CD4-positive, alpha-beta T cell treated with Interleukin-15 for 4 hours (primary cell): ENCODE measurements at regions not wholly inside any gene's neighbourhood (a gene's known extent, or its start where the extent isn't known, plus 50 kb on each side); places are given as distances from the start of the nearest gene placed in this dataset.
"Not testable (repeated sequence)": the region's sequence is repeated elsewhere in the genome, so short reads cannot be mapped to it uniquely, and the experiment has no call there.

Experiments
- DNase-seq: peaks from one replicate; pipeline ENCODE4 v3.0.0-alpha.2; 2020; ENCODE audit warnings: low spot score

DNA sequence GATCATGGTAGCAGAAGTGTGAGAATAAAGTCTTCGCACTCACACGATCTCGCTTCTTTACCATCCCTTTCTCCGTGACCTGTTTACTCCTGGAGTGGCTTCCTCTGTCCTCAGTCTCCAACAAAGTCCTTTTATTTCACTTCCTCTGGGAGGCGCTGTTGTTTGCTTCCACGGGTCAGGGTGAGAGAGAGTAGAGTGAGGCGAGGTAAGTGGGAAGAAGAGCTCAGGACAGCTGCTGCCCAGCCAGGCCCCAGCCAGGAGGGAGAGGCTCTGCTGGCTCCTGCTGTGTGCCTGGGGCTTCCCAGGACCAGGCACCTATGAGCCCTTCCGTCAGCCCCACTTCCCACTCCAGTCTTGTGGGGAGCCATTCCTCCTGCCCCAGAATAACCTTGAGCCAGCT lies 242.1 kb downstream of the FGF9 start:
- no peak for DNase-seq

DNA sequence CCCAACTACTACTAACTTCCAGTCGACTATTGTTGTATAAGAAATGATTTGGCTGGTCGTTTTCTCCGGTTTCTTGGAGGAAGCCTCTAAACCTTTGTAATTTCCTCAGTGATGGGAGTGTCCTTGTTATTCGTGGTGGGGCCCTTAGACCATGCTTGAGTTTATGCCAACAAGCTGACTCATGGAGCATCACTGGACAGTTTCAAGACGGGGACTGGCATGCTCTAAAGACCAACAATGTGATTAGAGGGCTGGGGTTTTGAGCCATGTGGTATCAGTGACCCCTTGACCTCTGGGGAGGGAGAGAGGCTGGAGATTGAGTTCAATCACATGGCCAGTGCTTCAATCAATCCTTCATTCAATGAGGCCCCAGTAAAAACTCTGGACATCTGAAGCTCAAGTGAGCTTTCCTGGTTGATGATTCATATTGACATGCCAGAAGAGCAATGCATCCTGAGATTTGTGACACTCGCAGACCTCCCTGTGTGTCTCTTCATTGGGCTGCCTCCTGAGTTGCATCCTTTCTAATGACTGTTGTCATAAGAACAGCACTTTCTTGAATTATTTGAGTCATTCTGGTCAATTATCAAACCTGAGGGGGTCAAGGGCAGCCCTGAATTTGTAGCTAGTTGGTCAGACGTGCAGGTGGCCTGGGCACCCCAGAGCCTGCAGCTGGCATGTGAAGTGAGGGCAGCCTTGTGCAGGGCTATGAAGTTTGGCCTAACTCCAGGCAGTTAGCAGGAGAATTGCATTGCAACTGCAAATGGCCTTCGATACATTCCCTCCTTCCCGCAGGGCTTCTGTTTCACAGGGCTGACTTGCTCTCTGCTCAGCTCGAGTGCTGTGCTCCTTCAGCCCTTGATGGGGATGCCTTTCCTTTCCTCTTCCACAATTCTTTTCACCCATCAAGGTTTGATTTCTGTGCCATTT lies 246.5 kb downstream of the FGF9 start:
- no peak for DNase-seq

DNA sequence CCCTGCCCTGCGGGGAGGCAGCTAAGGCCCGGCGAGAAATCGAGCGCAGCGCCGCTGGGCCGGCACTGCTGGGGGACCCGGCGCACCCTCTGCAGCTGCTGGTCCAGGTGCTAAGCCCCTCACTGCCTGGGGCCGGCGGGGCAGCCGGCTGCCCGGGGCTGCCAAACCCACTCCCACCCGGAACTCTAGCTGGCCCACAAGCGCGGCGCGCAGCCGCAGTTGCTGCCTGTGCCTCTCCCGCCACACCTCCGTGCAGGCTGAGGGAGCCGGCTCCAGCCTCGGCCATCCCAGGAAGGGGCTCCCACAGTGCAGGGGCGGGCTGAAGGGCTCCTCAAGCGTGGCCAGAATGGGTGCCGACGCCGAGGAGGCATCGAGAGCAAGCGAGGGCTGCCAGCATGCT lies 249.9 kb downstream of the FGF9 start:
- not testable (repeated sequence) for DNase-seq

DNA sequence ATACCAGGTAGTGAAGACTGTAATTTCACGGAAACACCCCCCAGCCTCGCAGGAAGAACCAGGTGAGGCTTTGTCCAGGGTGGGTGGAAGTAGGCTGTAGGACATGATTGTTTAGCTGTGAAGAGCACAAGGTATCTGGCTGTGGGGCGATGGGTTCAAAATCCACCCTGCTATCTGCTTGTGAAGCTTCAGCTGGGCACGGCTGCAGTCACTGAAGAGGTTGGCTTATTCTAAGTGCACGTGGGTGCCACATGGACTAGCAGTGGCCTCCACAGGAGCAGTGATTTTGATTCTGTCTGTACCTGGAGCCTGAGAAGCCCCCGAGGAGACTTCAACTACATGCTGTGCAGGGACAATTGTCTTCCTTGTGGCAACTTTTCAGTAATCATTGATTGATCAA lies 254.1 kb downstream of the FGF9 start:
- no peak for DNase-seq

DNA sequence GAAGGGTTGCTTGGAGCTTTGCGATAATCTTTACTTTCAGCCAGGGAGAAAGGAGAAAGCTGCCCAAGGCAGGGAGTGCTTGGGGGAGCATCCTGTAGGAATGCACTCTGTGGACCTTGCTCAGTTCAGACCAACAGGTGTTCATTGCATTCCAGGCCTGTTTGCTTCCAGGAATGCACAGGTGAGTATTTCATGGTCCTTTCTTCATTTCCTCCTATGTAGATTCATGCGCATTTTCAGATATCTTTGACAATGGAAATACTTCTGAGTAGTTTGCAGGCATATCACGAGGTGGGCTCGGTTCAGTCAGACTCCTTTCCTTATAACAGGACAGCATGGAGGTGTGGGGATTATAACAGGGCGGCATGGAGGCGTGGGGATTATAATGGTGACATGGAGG lies 254.8 kb downstream of the FGF9 start:
- DNase-seq: no peak

- no peak for DNase-seq
Measured at GRCh38 chr13:21929400-21929799, 258.5 kb downstream of the FGF9 start.

DNA sequence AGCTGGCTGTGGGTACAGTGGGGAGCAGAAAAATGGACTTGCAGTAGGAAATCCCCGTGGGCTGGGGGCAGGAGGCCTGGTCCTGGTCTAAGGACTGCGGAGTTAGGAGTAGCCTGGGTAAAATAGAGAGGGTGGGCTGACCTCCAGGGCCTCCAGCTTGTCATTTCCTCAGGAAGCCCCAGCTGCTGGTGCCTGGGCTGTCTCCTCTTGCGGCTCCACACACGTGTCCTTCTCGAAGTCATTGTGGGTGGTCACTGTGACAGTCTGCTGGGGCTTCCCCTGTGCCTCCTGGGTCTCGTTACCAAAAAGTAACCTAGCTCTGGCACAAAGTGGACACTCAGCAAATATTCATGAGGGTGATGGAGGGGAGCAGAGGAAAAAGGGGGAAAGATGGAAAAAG lies 259.7 kb downstream of the FGF9 start:
- no peak for DNase-seq

DNA sequence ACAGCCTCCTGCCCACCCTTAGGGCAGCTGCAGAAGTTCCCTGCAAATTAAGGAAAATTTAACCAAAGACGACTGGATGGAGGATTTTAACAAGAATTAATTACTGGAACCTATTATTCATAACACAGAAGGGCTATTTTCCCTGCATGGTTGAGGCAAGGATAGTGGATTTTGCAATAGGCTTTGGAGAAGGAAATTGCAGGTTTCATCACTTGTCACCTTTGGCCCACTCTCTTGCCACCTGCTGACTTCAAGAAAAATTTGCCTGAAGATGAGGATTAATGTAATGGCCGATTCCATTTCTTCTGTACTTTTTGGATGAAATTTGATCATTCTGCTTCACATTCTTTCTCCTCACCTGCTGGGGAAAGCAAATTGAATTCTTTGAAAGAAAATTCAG lies 261.7 kb downstream of the FGF9 start:
- DNase-seq: no peak

- DNase-seq: no peak
Measured at GRCh38 chr13:21932996-21933395, 262.1 kb downstream of the FGF9 start.

DNA sequence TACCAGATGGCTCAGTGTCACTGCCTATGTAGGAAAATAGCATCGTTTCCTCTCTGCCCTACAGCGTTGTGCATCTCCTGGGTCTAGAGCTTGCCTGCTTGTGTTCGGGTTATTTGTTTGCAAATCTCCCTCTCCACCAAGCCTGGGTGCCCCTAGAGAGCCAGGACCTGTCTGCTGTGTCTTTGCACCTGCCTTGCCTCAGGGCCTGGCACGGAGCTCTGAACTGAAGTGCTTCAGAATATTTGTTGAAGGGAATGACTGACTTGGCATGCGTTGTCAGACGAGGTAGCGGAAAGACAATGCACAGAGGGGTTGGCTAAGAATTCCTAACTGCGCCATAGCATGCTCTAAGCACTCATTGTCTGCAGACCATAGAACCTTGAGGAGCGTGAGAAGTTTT lies 263.4 kb downstream of the FGF9 start:
- no peak for DNase-seq

DNA sequence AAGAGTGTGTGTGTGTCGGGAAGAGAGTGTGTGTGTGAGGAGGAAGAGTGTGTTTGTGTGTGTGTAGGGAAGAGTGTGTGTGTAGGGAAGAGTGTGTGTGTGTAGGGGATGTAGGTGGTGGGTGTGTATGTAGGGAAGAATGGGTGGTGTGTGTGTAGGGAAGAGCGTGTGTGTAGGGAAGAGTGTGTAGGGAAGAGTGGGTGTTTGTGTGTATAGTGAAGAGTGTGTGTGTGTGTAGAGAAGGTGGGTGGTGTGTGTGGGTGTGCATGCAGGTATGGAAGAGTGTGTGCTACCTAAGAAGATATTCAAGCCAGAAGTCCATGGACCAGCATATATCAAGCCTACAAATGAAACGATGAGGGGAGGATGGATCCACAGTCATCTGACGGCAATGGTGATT lies 265.8 kb downstream of the FGF9 start:
- DNase-seq: no peak

DNA sequence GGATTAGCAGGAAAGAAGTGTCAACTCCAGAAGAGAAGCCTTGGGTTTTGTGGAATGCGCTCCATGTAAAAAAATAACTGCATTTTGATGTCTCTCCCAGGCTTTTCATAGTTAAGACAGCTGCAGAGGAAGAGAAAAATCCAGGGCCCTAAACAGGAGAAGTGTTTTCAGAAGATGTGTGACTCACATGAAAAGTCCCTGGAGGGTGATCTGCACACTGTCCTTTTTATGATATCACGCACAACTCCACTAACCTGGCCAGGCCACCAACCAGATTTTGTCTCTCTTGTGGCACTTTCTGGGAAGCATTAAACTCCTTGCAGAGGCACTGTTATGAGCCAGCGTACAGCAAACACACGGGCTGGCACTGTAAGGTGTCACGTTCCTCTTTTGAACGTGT lies 267.3 kb downstream of the FGF9 start:
- no peak for DNase-seq

- DNase-seq: no peak
Measured at GRCh38 chr13:21938636-21939035, 267.8 kb downstream of the FGF9 start.

DNA sequence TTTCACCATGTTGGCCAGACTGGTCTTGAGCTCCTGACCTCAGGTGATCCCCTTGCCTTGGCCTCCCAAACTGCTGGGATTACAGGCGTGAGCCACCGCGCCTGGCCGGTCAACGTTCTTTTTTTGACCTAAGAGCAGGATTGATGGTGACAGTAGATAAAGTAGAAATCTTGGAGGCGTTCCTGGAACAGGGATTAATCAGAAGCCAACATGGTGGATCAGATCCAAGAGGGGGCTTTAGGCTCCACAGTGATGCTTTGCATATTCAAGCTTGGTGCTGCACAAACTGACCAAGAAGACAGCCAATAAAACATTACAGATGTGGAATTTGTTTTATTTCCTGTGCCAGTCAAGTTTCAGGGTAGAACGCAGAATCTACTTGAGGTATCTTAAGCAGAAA lies 271.2 kb downstream of the FGF9 start:
- no peak for DNase-seq

GRCh38 chr13:21944610-21945009 lies 273.7 kb downstream of the FGF9 start:
- no peak for DNase-seq

GRCh38 chr13:21945195-21945594 lies 274.3 kb downstream of the FGF9 start:
- no peak for DNase-seq

DNA sequence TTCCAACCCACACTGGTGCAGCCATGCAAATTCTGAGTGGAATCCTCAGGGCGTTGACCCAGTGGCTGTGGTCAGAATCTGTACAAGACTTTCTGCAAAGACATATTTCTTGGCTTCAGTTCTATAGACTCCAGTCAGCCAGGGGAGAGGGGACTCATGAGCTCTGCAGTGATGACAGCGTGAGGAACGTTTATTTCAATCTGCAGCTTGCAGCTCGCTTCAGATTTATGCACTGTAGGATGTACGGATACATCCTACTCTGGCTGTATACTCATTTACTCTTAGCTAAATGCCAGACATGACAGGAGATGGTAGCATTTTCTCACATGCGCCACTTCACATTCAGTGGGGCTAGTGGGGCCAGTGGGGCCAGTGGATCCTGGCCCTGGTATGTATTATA lies 276.1 kb downstream of the FGF9 start:
- DNase-seq: no peak

DNA sequence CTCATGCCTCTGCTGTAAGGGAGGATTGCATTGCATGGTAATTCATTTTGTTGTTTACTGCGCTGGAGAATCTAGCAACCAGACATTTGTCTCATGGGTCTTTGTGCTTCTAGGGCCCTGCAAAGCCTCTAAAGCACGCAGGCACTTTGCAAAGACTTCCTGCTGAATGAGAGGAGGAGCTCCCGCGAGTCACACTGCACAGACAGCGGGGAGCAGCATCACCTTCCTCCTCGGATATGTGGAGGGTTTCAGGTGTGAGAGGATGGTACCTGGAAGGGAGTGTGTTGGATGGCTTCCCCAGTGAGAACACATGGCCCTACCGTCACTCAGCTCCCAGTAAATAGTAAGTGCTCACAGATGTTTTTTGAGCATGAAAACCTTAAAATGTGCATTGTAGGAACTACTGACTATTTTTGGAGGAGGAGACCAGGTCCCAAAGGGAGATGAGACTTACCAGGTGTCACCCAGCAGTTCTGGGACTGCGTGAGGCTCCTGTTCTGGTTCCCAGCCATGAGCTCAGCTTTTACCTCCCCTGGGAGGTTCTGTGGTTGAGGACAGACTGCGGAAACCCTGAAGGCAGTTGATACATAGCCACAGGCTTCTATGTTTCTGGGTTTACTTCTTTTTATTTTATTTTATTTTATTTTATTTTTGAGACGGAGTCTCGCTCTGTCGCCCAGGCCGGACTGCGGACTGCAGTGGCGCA lies 278.0 kb downstream of the FGF9 start:
- no peak for DNase-seq

DNA sequence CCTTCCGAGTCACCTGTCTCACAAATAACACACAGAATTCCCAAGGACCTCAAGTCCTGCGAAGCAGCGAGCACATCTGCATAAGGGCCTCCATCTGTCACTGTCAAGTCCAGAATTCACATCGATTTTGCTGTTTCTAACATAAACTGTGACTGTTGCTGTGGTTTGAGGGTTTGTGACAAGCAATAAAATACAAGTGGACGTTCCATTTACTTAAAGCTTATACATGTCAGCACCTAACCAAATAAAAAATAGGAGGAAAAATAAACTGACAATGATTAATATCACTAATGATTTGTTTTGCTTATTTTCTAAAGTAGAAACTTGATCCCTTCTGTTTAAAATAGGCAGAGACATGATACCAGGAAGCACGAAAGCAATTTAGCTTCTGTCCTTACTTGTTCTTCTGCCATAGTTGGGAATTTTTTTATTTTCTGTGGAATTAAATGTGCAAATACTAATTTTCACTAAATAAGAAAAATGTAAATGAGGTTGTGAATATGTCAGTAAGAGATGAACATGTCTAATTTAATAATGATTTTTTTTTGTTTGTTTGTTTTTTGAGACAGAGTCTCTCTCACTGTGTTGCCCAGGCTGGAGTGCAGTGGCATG lies 279.1 kb downstream of the FGF9 start:
- DNase-seq: no peak

- DNase-seq: no peak
Measured at GRCh38 chr13:21956666-21957065, 285.8 kb downstream of the FGF9 start.

DNA sequence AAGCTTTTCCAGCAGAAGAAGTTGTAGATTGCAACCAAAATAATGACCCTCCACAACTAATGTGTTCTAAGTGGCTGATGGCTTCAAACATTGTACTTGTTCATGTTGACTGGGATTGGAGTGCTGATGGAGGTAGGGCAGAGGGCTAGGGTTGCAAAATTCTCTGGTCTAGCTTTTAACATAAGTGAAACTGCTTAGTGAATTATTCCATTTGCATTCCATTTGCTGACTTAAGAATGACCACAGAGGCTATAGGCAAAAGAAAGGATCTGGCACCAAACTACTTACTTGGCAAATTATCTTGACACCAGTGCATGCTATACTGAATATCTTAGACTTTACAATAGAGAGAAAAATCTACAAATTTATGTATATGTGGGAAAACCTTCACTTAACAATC lies 287.0 kb downstream of the FGF9 start:
- DNase-seq: no peak

DNA sequence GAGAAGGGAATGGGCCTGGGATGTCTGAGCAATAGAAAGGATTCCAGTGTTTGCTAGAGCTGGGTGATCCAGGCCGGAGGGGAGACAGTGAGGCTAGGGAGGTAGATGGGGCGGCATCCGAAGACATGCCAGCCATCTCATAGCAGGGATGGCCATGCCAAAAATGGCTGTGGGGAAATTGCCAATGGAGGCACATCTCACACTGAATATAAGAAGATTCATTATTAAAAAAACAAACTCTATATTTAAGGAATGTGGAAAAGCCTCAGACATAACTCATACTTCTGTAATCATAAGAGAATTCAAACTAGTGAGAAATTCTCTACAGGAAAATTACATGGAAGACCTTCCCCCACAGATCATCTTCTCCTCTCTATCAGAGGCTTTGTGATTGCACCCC lies 289.2 kb downstream of the FGF9 start:
- no peak for DNase-seq

DNA sequence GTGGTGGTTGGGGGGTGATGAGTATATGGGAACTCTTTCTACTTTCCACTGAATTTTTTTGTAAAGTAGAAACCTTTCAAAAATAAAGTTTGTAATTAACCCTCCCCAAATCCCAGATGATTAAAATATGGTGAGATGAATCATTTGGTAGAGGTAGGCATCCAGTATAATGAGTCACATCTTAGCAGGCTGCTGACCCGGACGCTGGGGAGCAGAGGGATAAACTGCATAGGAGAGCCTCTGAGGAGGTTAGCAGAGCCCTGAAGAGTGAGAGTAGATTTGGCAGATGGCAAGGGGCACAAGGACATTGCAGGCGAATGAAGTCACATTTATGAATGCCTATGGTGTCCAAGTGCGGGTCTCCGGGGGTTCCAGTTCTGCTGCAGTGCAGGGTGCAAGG lies 293.8 kb downstream of the FGF9 start:
- no peak for DNase-seq
